HG02759 (cell line): ENCODE measurements at regions not wholly inside any gene's neighbourhood (a gene's known extent, or its start where the extent isn't known, plus 50 kb on each side); places are given as distances from the start of the nearest gene placed in this dataset.

ENCODE experiments used
- ATAC-seq: cut with Tn5 transposase; IDR thresholded peaks from one replicate; pipeline ENCODE4 v1.9.1; 2021; ENCODE audit warnings: mild to moderate bottlenecking, moderate library complexity; ENCODE audit not compliant: unreplicated experiment

- ATAC-seq: peak; percentile 58
Observed at GRCh38 chr5:56692359-56693219, 122.8 kb upstream of the MAP3K1 start.

- no peak for ATAC-seq
Observed at GRCh38 chr5:56688402-56688801, 126.9 kb upstream of the MAP3K1 start.

GRCh38 chr5:56686337-56687195, 128.8 kb upstream of the MAP3K1 start:
- ATAC-seq: peak; percentile 67

GRCh38 chr5:56685503-56686217, 129.7 kb upstream of the MAP3K1 start:
- ATAC-seq: peak; percentile 20

GRCh38 chr5:56684159-56684558, 131.2 kb upstream of the MAP3K1 start:
- ATAC-seq: no peak

- no peak for ATAC-seq
Observed at GRCh38 chr5:56683733-56684132, 131.6 kb upstream of the MAP3K1 start.

GRCh38 chr5:56683281-56683680, 132.1 kb upstream of the MAP3K1 start:
- ATAC-seq: no peak

GRCh38 chr5:56681346-56681745, 134.0 kb upstream of the MAP3K1 start:
- no peak for ATAC-seq

- ATAC-seq: no peak
Observed at GRCh38 chr5:56680731-56681130, 134.6 kb upstream of the MAP3K1 start.

- ATAC-seq: no peak
Observed at GRCh38 chr5:56677690-56678305, 137.6 kb upstream of the MAP3K1 start.

- peak; percentile 88 for ATAC-seq
Observed at GRCh38 chr5:56676091-56676768, 139.1 kb upstream of the MAP3K1 start.

- ATAC-seq: no peak
Observed at GRCh38 chr5:56674441-56674840, 140.9 kb upstream of the MAP3K1 start.

- no peak for ATAC-seq
Observed at GRCh38 chr5:56673171-56673570, 142.2 kb upstream of the MAP3K1 start.

GRCh38 chr5:56671571-56671970, 143.8 kb upstream of the MAP3K1 start:
- no peak for ATAC-seq

GRCh38 chr5:56670916-56671315, 144.4 kb upstream of the MAP3K1 start:
- ATAC-seq: no peak

GRCh38 chr5:56669534-56670483, 145.5 kb upstream of the MAP3K1 start:
- ATAC-seq: peak; percentile 97

GRCh38 chr5:56668996-56669395, 146.4 kb upstream of the MAP3K1 start:
- no peak for ATAC-seq

GRCh38 chr5:56667692-56668091, 147.7 kb upstream of the MAP3K1 start:
- no peak for ATAC-seq

GRCh38 chr5:56666901-56667300, 148.4 kb upstream of the MAP3K1 start:
- ATAC-seq: no peak
